ENCODE measurements at regions not wholly inside any gene's neighbourhood (a gene's known extent, or its start where the extent isn't known, plus 50 kb on each side); places are given as distances from the start of the nearest gene placed in this dataset.

- Histone ChIP-seq H3K27me3 (ENCODE audit: control insufficient read depth in 4 of 4, insufficient read depth in 4 of 4, low read length in 3 of 4) (no peaks in the 10 kb centered on the region), H3K9me3 (ENCODE audit: control insufficient read depth in 4 of 4, low read length in 3 of 4) (no peaks in the 10 kb centered on the region), H3K4me1 (ENCODE audit: control insufficient read depth in 4 of 4, insufficient read depth in 4 of 4, low read length in 3 of 4) (no peaks in the 10 kb centered on the region), H3K36me3 (ENCODE audit: control insufficient read depth in 4 of 4, insufficient read depth in 3 of 4, low read depth in 1 of 4, low read length in 3 of 4) (no peaks in the 10 kb centered on the region), H3K27ac (ENCODE audit: low read depth in 1 of 2, low read length in 2 of 2) (no peak overlapping the region), H3K9ac (ENCODE audit: low read depth in 1 of 2, low read length in 2 of 2) (no peak overlapping the region), H3K4me3 (ENCODE audit: low read depth in 1 of 3, low read length in 3 of 3) (no peak overlapping the region)
- 48% methylated on average over 1 of the region's 1 CpG for WGBS
- TF ChIP-seq ATF3 (IDR thresholded peaks at IDR 0.05): no peak
- TF ChIP-seq RXRA (IDR thresholded peaks at IDR 0.05): no peak
- TF ChIP-seq FOXA1 (IDR thresholded peaks at IDR 0.05): no peak
- TF ChIP-seq CTCF (IDR thresholded peaks at IDR 0.05; ENCODE audit: low read depth, low read length, missing input control): no peak
- TF ChIP-seq REST (IDR thresholded peaks at IDR 0.05): no peak
- TF ChIP-seq SP1 (IDR thresholded peaks at IDR 0.05): no peak
- no peak for TF ChIP-seq MAX (IDR thresholded peaks at IDR 0.05)
- TF ChIP-seq JUND (IDR thresholded peaks at IDR 0.05): no peak
- TF ChIP-seq ZBTB33 (IDR thresholded peaks at IDR 0.05): no peak
- TF ChIP-seq RAD21 (IDR thresholded peaks at IDR 0.05): no peak
- no peak for TF ChIP-seq HNF4A (conservative IDR thresholded peaks at IDR 0.05)
- no peak for DNase-seq (ENCODE audit: low spot score)
These were observed 760.1 kb downstream of the MAT2B start for GRCh38 chr5:164265566-164265965.

GRCh38 chr5:164266571-164266970 lies 761.2 kb downstream of the MAT2B start:
- TF ChIP-seq FOXA1 (IDR thresholded peaks at IDR 0.05) (no peak), RAD21 (IDR thresholded peaks at IDR 0.05) (no peak), ATF3 (IDR thresholded peaks at IDR 0.05) (no peak), HNF4A (conservative IDR thresholded peaks at IDR 0.05) (no peak), FOXA2 (IDR thresholded peaks at IDR 0.05) (no peak), JUND (IDR thresholded peaks at IDR 0.05) (no peak), HNF4G (IDR thresholded peaks at IDR 0.05) (no peak), TAF1 (conservative IDR thresholded peaks at IDR 0.05) (no peak)
- Histone ChIP-seq H3K36me3 (ENCODE audit: control insufficient read depth in 4 of 4, insufficient read depth in 3 of 4, low read depth in 1 of 4, low read length in 3 of 4) (no peaks in the 10 kb centered on the region), H3K9me3 (ENCODE audit: control insufficient read depth in 4 of 4, low read length in 3 of 4) (no peaks in the 10 kb centered on the region), H3K4me1 (ENCODE audit: control insufficient read depth in 4 of 4, insufficient read depth in 4 of 4, low read length in 3 of 4) (no peaks in the 10 kb centered on the region), H3K27me3 (ENCODE audit: control insufficient read depth in 4 of 4, insufficient read depth in 4 of 4, low read length in 3 of 4) (no peaks in the 10 kb centered on the region), H3K4me3 (ENCODE audit: low read depth in 1 of 3, low read length in 3 of 3) (no peak overlapping the region), H3K9ac (ENCODE audit: low read depth in 1 of 2, low read length in 2 of 2) (no peak overlapping the region), H3K27ac (ENCODE audit: low read depth in 1 of 2, low read length in 2 of 2) (no peak overlapping the region)
- 76% methylated on average over 2 of the region's 2 CpGs for WGBS
- DNase-seq (ENCODE audit: low spot score): no peak

All from liver (tissue), 8 donors.